Right lobe of liver (tissue), 6 donors: ENCODE measurements at regions not wholly inside any gene's neighbourhood (a gene's known extent, or its start where the extent isn't known, plus 50 kb on each side); places are given as distances from the start of the nearest gene placed in this dataset.

ENCODE experiments used
- ATAC-seq, 4 donors: fragments of 200-7000 bp; cut with Tn5 transposase; one replicate each; pipeline ENCODE4 v1.9.1; 2020; ENCODE audit warnings: mild to moderate bottlenecking in 4 of 4, moderate library complexity in 4 of 4
- DNase-seq, 3 donors: peaks; one replicate each; pipeline ENCODE4 v3.0.0-alpha.2; 2020
- H3K27ac ChIP-seq, 3 donors: fragments of 200-600 bp; one replicate each; pipeline ENCODE4 v1.8.0; 2022
- H3K27me3 ChIP-seq, 2 donors: fragments of 200-600 bp; one replicate each; pipeline ENCODE4 v1.8.0; 2022
- H3K36me3 ChIP-seq, 4 donors: fragments of 200-600 bp; sonication (generic) in 1 of 4; one replicate each; pipeline versions ENCODE4 v1.5.1 to v1.8.0; 2017 to 2022; ENCODE audit warnings: control low read depth in 1 of 4
- H3K4me1 ChIP-seq, 4 donors: fragments of 200-600 bp; sonication (generic) in 1 of 4; one replicate each; pipeline versions ENCODE4 v1.5.1 to v1.8.0; 2017 to 2022; ENCODE audit warnings: control low read depth in 1 of 4
- H3K4me3 ChIP-seq, 3 donors: fragments of 200-600 bp; one replicate each; pipeline ENCODE4 v1.8.0; 2022
- H3K9me3 ChIP-seq, 4 donors: fragments of 200-600 bp; sonication (generic) in 1 of 4; one replicate each; pipeline versions ENCODE4 v1.5.1 to v1.8.0; 2017 to 2022; ENCODE audit warnings: control low read depth in 1 of 4
- CTCF ChIP-seq, 4 donors: fragments of 200-600 bp in 3 of 4; fragments of 450-650 bp in 1 of 4; IDR thresholded peaks; one replicate each; pipeline versions ENCODE4 v1.5.1 to v1.8.0; 2016 to 2022; ENCODE audit warnings: antibody characterized with exemption in 4 of 4, mild to moderate bottlenecking in 2 of 4
- POLR2A ChIP-seq: fragments of 450-650 bp; IDR thresholded peaks from one replicate; pipeline ENCODE4 v1.6.1; 2017; ENCODE audit warnings: antibody characterized with exemption, mild to moderate bottlenecking
- WGBS: methylation state at CpG from one replicate; pipeline ENCODE4 v1.1.6; 2018; ENCODE audit warnings: low coverage, low lambda C conversion rate; ENCODE audit not compliant: insufficient coverage; ENCODE audit errors: missing lambda C conversion rate; 5-methylcytosine and 5-hydroxymethylcytosine counted together
- intact Hi-C, 2 donors: fragments of 100-400 bp; cut with DNase I; formaldehyde crosslinking; loops; one replicate each; pipeline versions ENCODE4 v1.11.2 to v1.14.1; 2022
- donor health status: DM: no; HTN: yes; CAD: no.
- donor health status: DM: no; HTN: no; CAD: no.
- donor health status: DM: no; HTN: no; CAD: no.
- donor health status: DM: no; HTN: yes; CAD: no.
- donor health status: DM: no; HTN: yes; CAD: no.

- ATAC-seq (peak in 1 of 4 donors; percentile 53), DNase-seq (no peak)
- no peaks in the 10 kb centered on the region for H3K9me3 ChIP-seq
- H3K27ac ChIP-seq, result no peak overlapping the region
- intact Hi-C loops, result no loop called here
- no peaks in the 10 kb centered on the region for H3K4me1 ChIP-seq
- no peaks in the 10 kb centered on the region for H3K27me3 ChIP-seq
- 80% methylated on average over 4 of the region's 4 CpGs for WGBS
- peak; percentile 8 to 29 (median 14) for TF ChIP-seq CTCF (IDR thresholded peaks at IDR 0.05)
- TF ChIP-seq POLR2A, result no peak
- H3K36me3 ChIP-seq, result no peaks in the 10 kb centered on the region
- no peak overlapping the region for H3K4me3 ChIP-seq
Measured at GRCh38 chr20:40532103-40532502, 156.9 kb downstream of the MAFB start.

- no peak overlapping the region for H3K27ac ChIP-seq
- intact Hi-C loops, result no loop called here
- no peaks in the 10 kb centered on the region for H3K36me3 ChIP-seq
- TF ChIP-seq CTCF (IDR thresholded peaks at IDR 0.05), result no peak
- no peak for TF ChIP-seq POLR2A
- DNase-seq (no peak), ATAC-seq (no peak)
- H3K27me3 ChIP-seq, result no peaks in the 10 kb centered on the region
- 74% methylated on average over 4 of the region's 4 CpGs for WGBS
- H3K4me1 ChIP-seq, result no peaks in the 10 kb centered on the region
- H3K4me3 ChIP-seq, result no peak overlapping the region
- H3K9me3 ChIP-seq, result no peaks in the 10 kb centered on the region
Measured at GRCh38 chr20:40525351-40525750, 163.7 kb downstream of the MAFB start.

GRCh38 chr20:40524071-40524470 lies 165.0 kb downstream of the MAFB start:
- H3K9me3 ChIP-seq, result no peaks in the 10 kb centered on the region
- DNase-seq (peak in 1 of 3 donors; percentile 77), ATAC-seq (peak; percentile 68 to 94 (median 78))
- no peaks in the 10 kb centered on the region for H3K4me1 ChIP-seq
- H3K27ac ChIP-seq, result no peak overlapping the region
- no peak overlapping the region for H3K4me3 ChIP-seq
- intact Hi-C loops, result no loop called here
- no peak for TF ChIP-seq POLR2A
- no peak for TF ChIP-seq CTCF (IDR thresholded peaks at IDR 0.05)
- 20% methylated on average over 1 of the region's 2 CpGs for WGBS
- H3K27me3 ChIP-seq, result no peaks in the 10 kb centered on the region
- H3K36me3 ChIP-seq, result no peaks in the 10 kb centered on the region

- H3K9me3 ChIP-seq, result no peaks in the 10 kb centered on the region
- H3K27ac ChIP-seq, result no peak overlapping the region
- DNase-seq (no peak), ATAC-seq (no peak)
- H3K27me3 ChIP-seq, result no peaks in the 10 kb centered on the region
- H3K4me1 ChIP-seq, result no peaks in the 10 kb centered on the region
- WGBS, result 100% methylated on average over 1 of the region's 1 CpG
- H3K36me3 ChIP-seq, result no peaks in the 10 kb centered on the region
- intact Hi-C loops, result no loop called here
- H3K4me3 ChIP-seq, result no peak overlapping the region
- TF ChIP-seq CTCF (IDR thresholded peaks at IDR 0.05) (no peak), POLR2A (no peak)
Measured at GRCh38 chr20:40522405-40522804, 166.6 kb downstream of the MAFB start.

- H3K36me3 ChIP-seq, result no peaks in the 10 kb centered on the region
- no peak overlapping the region for H3K4me3 ChIP-seq
- no peaks in the 10 kb centered on the region for H3K4me1 ChIP-seq
- ATAC-seq (no peak), DNase-seq (no peak)
- H3K27me3 ChIP-seq, result no peaks in the 10 kb centered on the region
- no peak overlapping the region for H3K27ac ChIP-seq
- intact Hi-C loops, result no loop called here
- WGBS, result 90% methylated on average over 1 of the region's 1 CpG
- H3K9me3 ChIP-seq, result no peaks in the 10 kb centered on the region
- TF ChIP-seq CTCF (IDR thresholded peaks at IDR 0.05), result no peak
- no peak for TF ChIP-seq POLR2A
Measured at GRCh38 chr20:40521962-40522361, 167.1 kb downstream of the MAFB start.
